HG02623 (cell line): ENCODE measurements at regions not wholly inside any gene's neighbourhood (a gene's known extent, or its start where the extent isn't known, plus 50 kb on each side); places are given as distances from the start of the nearest gene placed in this dataset.

Experiments
- ATAC-seq: cut with Tn5 transposase; IDR thresholded peaks from one replicate; pipeline ENCODE4 v1.9.1; 2021; ENCODE audit warnings: moderate library complexity; ENCODE audit not compliant: unreplicated experiment

GRCh38 chr5:96140496-96140895, 178.8 kb upstream of the ELL2 start:
- ATAC-seq: no peak

DNA sequence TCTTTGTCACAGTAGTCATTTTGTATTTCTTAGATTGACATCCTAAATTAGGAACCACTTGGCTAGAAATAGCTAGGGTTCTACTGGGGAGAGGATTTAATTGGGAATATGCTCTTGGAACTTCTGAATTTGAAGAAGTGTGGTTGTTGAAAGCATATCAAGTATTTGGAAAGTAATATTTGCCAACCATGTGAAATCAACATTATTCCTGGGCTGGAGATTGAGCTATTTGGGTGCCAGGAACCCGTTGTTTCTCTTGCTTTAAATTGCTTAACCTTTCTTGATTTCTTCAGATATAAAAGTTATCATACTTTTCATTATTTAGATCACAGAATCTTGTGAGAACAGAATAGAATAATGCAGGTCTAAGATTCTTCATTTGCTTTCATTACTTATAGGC, 178.4 kb upstream of the ELL2 start:
- ATAC-seq: no peak

GRCh38 chr5:96134886-96135285, 173.2 kb upstream of the ELL2 start:
- ATAC-seq: no peak

- ATAC-seq: no peak
Observed at GRCh38 chr5:96133341-96134079, 171.9 kb upstream of the ELL2 start.

- ATAC-seq: no peak
Observed at GRCh38 chr5:96129276-96129675, 167.6 kb upstream of the ELL2 start.

- ATAC-seq: no peak
Observed at GRCh38 chr5:96128204-96128864, 166.7 kb upstream of the ELL2 start.

DNA sequence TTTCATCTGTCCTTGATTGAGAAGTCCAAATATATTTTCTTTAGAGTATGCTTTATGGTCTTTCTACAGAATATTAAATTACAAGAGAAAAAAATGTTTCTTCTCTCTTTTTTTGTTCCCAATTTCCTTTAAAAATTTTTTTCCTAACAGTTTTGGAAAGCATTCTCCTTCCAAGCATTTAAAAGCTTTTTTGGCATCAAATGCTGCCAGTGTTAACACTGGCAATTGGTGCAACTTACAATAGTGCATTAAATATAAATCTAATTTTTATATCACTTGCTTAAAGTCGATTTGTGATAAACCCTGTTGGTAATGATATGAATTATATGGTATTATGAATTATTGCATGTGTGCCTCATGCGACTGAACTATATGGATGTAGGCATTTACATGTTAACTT, 165.9 kb upstream of the ELL2 start:
- no peak for ATAC-seq

DNA sequence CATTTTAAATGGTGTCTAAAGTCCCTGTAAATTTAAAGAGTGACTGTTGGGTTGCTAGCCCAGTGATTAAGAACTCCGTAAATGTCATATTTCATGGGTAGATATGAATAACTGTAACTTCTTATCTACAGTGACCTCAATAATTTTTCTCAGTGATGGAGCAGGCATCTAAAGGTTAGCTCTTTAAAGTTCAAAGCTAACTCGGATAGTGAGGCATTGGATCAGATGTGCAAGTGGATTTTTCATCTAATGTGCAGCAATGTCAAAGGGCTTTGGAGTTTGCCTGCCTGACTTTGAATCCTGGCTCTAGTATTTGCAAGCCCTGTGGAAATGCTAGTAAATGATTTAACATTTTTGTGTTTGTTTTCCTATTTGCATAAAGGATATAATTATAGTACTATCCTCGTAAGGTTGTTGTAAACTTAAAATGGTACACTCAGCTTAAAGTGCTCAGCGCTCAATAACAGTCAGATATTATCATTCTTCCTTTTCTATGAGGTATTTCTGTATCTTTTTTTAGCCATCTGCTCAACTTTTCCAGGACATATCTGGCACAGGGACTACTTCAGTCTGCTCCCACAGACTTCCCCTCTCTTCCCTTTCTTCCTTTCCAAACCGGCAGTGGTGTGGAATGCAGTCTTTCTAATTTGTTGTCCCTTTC, 163.7 kb upstream of the ELL2 start:
- ATAC-seq: no peak

- ATAC-seq: no peak
Observed at GRCh38 chr5:96124589-96124988, 162.9 kb upstream of the ELL2 start.

- ATAC-seq: no peak
Observed at GRCh38 chr5:96123418-96123817, 161.8 kb upstream of the ELL2 start.

DNA sequence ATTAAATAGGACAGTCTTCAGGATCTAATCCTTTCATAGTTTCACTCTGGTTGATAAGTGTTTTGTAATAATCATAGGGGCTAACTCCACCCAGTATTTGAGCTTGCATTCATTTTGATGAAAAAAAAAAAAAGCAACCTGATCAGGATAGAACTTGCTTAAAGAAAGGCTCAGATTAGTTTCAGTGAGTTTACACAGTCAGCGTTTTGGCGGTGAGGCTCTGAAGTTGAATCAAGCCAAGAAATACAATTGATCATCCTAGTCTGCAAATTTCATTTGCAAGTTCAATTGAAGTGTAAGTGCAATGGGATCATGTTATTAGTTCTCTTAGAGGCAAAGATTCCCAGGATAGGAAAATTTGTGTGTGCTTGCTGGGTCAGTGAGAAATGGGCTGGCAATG, 159.7 kb upstream of the ELL2 start:
- no peak for ATAC-seq

- no peak for ATAC-seq
Observed at GRCh38 chr5:96120120-96120519, 158.5 kb upstream of the ELL2 start.

GRCh38 chr5:96117771-96118651, 156.4 kb upstream of the ELL2 start:
- no peak for ATAC-seq

DNA sequence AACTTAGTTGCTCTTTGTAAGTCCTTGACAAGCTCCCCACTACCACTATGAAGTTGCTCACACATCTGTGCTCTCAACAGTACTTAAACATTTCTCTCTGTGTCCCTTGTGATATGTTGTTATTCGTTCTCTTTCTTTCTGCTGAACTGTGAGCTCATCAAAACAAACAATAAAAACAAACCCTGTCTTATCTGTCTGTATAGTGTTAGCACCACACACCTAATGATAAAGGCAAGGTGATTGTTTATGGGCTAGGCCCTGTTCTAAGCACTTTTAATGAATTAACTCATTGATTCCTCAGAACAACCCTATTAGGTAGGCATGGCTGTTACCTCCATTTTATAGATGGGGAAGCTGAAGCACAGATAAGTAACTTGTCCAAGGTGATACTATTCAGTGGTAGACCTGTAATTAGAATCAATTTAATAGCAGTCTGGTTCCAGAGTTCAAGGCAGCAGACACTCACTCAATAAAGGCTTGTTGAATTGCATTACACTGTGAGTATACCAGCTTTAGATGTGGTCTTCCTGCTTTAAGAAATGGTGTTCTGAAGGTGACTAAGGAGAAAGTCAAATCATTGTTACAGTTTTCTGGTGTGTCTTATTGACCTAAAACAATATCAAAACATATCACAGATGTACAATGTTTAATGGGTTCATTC, 153.6 kb upstream of the ELL2 start:
- no peak for ATAC-seq

GRCh38 chr5:96114736-96115135, 153.1 kb upstream of the ELL2 start:
- no peak for ATAC-seq

DNA sequence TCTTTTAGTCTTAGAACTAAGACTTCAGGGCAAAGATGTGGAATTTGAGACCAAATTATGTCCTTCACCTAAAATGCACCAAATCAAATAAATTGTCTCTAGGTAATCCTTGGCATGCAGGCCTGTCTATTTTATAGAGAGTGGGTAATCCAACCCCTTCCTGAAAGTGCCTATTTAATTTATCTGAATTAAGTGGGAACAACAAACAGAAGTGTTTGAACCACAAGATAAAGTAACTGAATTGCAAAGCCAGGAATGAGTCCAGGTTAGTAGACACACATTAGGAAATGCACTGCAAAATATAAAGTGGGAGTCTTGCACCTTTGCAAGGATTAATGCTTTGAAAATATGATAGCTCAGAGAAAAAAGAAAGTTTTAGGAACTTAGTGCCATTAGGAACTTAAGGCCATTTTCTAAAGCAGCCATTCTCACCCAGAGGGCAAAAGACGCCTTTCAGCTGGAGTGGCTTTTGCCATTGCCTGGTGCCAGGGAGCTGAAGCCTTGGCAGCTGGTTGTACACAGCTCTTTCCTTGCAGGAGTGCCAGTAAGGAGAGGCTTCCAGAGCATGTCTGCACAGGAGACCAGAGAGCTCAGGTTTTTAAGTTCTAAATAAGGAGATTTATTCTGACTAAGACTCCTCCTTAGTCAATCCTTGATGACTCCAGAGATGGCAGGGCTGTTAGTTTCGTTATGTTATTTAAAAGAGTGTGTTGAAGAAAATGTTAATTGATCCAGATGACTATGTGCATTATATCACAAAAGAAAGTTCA, 151.7 kb upstream of the ELL2 start:
- no peak for ATAC-seq

DNA sequence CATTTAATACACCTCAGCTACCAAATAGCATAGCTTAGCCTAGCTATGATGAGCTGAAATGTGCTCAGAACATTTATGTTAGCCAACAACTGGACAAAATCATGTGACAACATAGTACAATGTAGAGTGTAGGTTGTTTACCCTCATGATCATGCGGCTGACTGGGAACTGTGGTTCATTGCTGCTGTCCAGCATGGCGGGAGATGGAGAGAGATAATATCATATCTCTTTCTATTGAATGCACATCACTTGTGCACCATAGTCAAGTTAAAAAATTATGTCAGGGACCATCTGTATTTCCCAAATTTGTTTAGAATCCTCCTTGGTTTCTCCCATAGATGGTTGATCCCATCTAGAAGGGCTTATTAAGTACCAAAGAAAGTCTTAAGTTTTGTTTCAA, 151.1 kb upstream of the ELL2 start:
- ATAC-seq: no peak

- ATAC-seq: no peak
Observed at GRCh38 chr5:96112123-96112670, 150.5 kb upstream of the ELL2 start.

- ATAC-seq: no peak
Observed at GRCh38 chr5:96111080-96111756, 149.6 kb upstream of the ELL2 start.
